A549 (cell line): ENCODE measurements at regions not wholly inside any gene's neighbourhood (a gene's known extent, or its start where the extent isn't known, plus 50 kb on each side); places are given as distances from the start of the nearest gene placed in this dataset.
"Not testable (repeated sequence)": the region's sequence is repeated elsewhere in the genome, so short reads cannot be mapped to it uniquely, and the experiment has no call there.

Experiments
- ATAC-seq, 2 experiments: fragments of 200-7000 bp in 1 of 2; fragments of >200 bp in 1 of 2; cut with Nextera tagmentation in 1 of 2; cut with Tn5 transposase in 1 of 2; 3 replicates each; pipeline versions ENCODE4 v1.8.0 to v1.9.1; 2018 to 2020; ENCODE audit warnings: mild to moderate bottlenecking in 1 of 2, moderate library complexity in 1 of 2
- CTCF ChIA-PET: fragments of 300-600 bp; sonication (Branson Sonifier 250); formaldehyde crosslinking; extraction: SDS; loops from one replicate; lab custom pipeline; 2021; ENCODE audit warnings: antibody characterized with exemption, inconsistent platforms; lab: Yijun Ruan, JAX
- POLR2A ChIA-PET: fragments of 350-600 bp; formaldehyde crosslinking; extraction: SDS; loops from one replicate; lab custom pipeline; 2021; ENCODE audit warnings: antibody characterized with exemption, inconsistent platforms; lab: Yijun Ruan, JAX
- DNase-seq, 2 experiments: peaks; one replicate each; pipeline versions ENCODE4 v3.0.0 to v3.0.0-alpha.2; 2011 to 2016; ENCODE audit warnings: low read depth in 1 of 2, low spot score in 1 of 2
- FAIRE-seq: peaks from 2 replicates; lab custom pipeline; 2011; peaks lifted over from hg19 to GRCh38; lab: Jason Lieb, UNC
- H3K27ac ChIP-seq, 2 experiments: fragments of >200 bp; sonication (Bioruptor Twin); formaldehyde crosslinking; 3 replicates each; pipeline ENCODE4 v1.5.1; 2016 to 2017
- H3K4me1 ChIP-seq: fragments of >200 bp; sonication (Bioruptor Twin); formaldehyde crosslinking; 3 replicates; pipeline ENCODE4 v1.6.1; 2016
- H3K4me2 ChIP-seq: fragments of >200 bp; sonication (Bioruptor Twin); formaldehyde crosslinking; 3 replicates; pipeline ENCODE4 v1.6.1; 2016
- H3K4me3 ChIP-seq: fragments of >200 bp; sonication (Bioruptor Twin); formaldehyde crosslinking; 3 replicates; pipeline ENCODE4 v1.5.1; 2016
- H3K9me3 ChIP-seq: fragments of >200 bp; sonication (Bioruptor Twin); formaldehyde crosslinking; 3 replicates; pipeline ENCODE4 v1.6.1; 2016
- ATOH8 ChIP-seq: fragments of 250-450 bp; sonication (Bioruptor Pico); IDR thresholded peaks from 2 replicates; pipeline ENCODE4 v1.5.0; 2020; ENCODE audit warnings: low read depth, mild to moderate bottlenecking, moderate library complexity
- CBX8 ChIP-seq: fragments of 200-600 bp; sonication (generic); IDR thresholded peaks from 2 replicates; pipeline ENCODE4 v1.6.1; 2016
- CHD2 ChIP-seq: fragments of 150-350 bp; IDR thresholded peaks from 2 replicates; pipeline ENCODE4 v1.6.1; 2014; ENCODE audit warnings: low read length; ENCODE audit not compliant: partially characterized antibody
- CTCF ChIP-seq: fragments of >200 bp; sonication (Bioruptor Twin); formaldehyde crosslinking; IDR thresholded peaks from 3 replicates; pipeline ENCODE4 v1.5.1; 2016
- E2F6 ChIP-seq: IDR thresholded peaks from 2 replicates; pipeline ENCODE4 v1.6.1; 2012; ENCODE audit warnings: low read depth, borderline replicate concordance
- EP300 ChIP-seq, 2 experiments: fragments of >200 bp; sonication (Bioruptor Twin); formaldehyde crosslinking; IDR thresholded peaks; 2 replicates in 1 of 2; 3 replicates in 1 of 2; pipeline ENCODE4 v1.6.1; 2016 to 2017
- FOSB ChIP-seq: fragments of 250-450 bp; sonication (Bioruptor Pico); IDR thresholded peaks from 2 replicates; pipeline ENCODE4 v1.5.0; 2020; ENCODE audit warnings: mild to moderate bottlenecking, moderate library complexity
- FOXS1 ChIP-seq: fragments of 250-450 bp; sonication (Bioruptor Pico); IDR thresholded peaks from 2 replicates; pipeline ENCODE4 v1.5.0; 2020; ENCODE audit warnings: mild to moderate bottlenecking, moderate library complexity
- HDAC2 ChIP-seq: fragments of 200-600 bp; sonication (generic); IDR thresholded peaks from 2 replicates; pipeline ENCODE4 v1.6.1; 2016
- HES2 ChIP-seq: fragments of >200 bp; sonication (Bioruptor Twin); formaldehyde crosslinking; IDR thresholded peaks from 2 replicates; pipeline ENCODE4 v1.6.1; 2016
- HOXA7 ChIP-seq: fragments of 250-450 bp; sonication (Bioruptor Pico); IDR thresholded peaks from 2 replicates; pipeline ENCODE4 v1.5.0; 2020; ENCODE audit warnings: mild to moderate bottlenecking, moderate library complexity
- JUNB ChIP-seq: fragments of >200 bp; sonication (Bioruptor Twin); formaldehyde crosslinking; IDR thresholded peaks from 2 replicates; pipeline ENCODE4 v1.6.1; 2016
- KDM1A ChIP-seq: fragments of 200-600 bp; sonication (generic); IDR thresholded peaks from 2 replicates; pipeline ENCODE4 v1.6.1; 2016; ENCODE audit warnings: low read depth, mild to moderate bottlenecking
- MYC ChIP-seq: IDR thresholded peaks from 2 replicates; pipeline ENCODE4 v1.6.1; 2012; ENCODE audit warnings: mild to moderate bottlenecking, inconsistent platforms, low read length, improper control_type of control experiment, borderline replicate concordance
- NFE2L2 ChIP-seq: fragments of 150-350 bp; conservative IDR thresholded peaks from 2 replicates; pipeline ENCODE4 v1.6.1; 2014; ENCODE audit warnings: low read length
- PHF8 ChIP-seq: fragments of 200-600 bp; sonication (generic); IDR thresholded peaks from 2 replicates; pipeline ENCODE4 v1.6.1; 2016; ENCODE audit warnings: low read depth, mild to moderate bottlenecking, antibody characterized with exemption, moderate library complexity, borderline replicate concordance
- TFCP2L1 ChIP-seq: fragments of 250-450 bp; sonication (Bioruptor Pico); IDR thresholded peaks from 2 replicates; pipeline ENCODE4 v1.5.0; 2021; ENCODE audit warnings: mild to moderate bottlenecking
- ZC3H11A ChIP-seq: fragments of 450-650 bp; IDR thresholded peaks from 2 replicates; pipeline ENCODE4 v1.6.1; 2014; ENCODE audit warnings: antibody characterized with exemption, mild to moderate bottlenecking
- ZNF302 ChIP-seq: fragments of 250-450 bp; sonication (Bioruptor Pico); IDR thresholded peaks from 2 replicates; pipeline ENCODE4 v1.9.0; 2021; ENCODE audit warnings: inconsistent platforms, mild to moderate bottlenecking, moderate library complexity
- ZSCAN20 ChIP-seq: fragments of 250-450 bp; sonication (Bioruptor Pico); IDR thresholded peaks from 2 replicates; pipeline ENCODE4 v1.8.0; 2022; ENCODE audit warnings: mild to moderate bottlenecking, moderate library complexity
- WGBS: methylation state at CpG from one replicate; pipeline ENCODE4 v1.1.6; 2017; ENCODE audit errors: missing lambda C conversion rate; 5-methylcytosine and 5-hydroxymethylcytosine counted together

- H3K9me3 ChIP-seq = no peaks in the 10 kb centered on the region
- no peak for DNase-seq
- WGBS = 89% methylated on average over 14 of the region's 14 CpGs
- no peak for ATAC-seq
- H3K4me2 ChIP-seq = no peak overlapping the region
- H3K4me3 ChIP-seq = no peak overlapping the region
- ChIA-PET CTCF (interaction anchor here (1.4 to 3.4 kb wide), 2 partner anchors 16 to 45 kb away, joined by 7 to 11 read pairs; no protein-coding TSS in a partner anchor), POLR2A (no interaction called here)
- H3K4me1 ChIP-seq = no peaks in the 10 kb centered on the region
- TF ChIP-seq ZSCAN20 (CRISPR knock-in tag) (no peak), CHD2 (no peak), JUNB (no peak), CBX8 (no peak), TFCP2L1 (CRISPR knock-in tag) (no peak), ATOH8 (CRISPR knock-in tag) (no peak), HES2 (no peak), NFE2L2 (no peak), FOSB (CRISPR knock-in tag) (no peak), KDM1A (no peak), HDAC2 (no peak), CTCF (no peak), ZNF302 (CRISPR knock-in tag) (no peak), MYC (no peak), EP300 (IDR thresholded peaks at IDR 0.05) (no peak), PHF8 (no peak), E2F6 (no peak), FOXS1 (CRISPR knock-in tag) (no peak), HOXA7 (CRISPR knock-in tag) (no peak)
- no peak for FAIRE-seq
- no peak overlapping the region for H3K27ac ChIP-seq
Measured at GRCh38 chr2:9725106-9725505, 94.3 kb upstream of the YWHAQ start.

- H3K4me3 ChIP-seq, FAIRE-seq, ATAC-seq, H3K27ac ChIP-seq, POLR2A ChIA-PET, H3K9me3 ChIP-seq, H3K4me2 ChIP-seq, DNase-seq, H3K4me1 ChIP-seq: not testable (repeated sequence)
- CTCF ChIA-PET = interaction anchor here (1.4 to 3.4 kb wide), 2 partner anchors 15 to 44 kb away, joined by 7 to 11 read pairs; no protein-coding TSS in a partner anchor
- WGBS = 93% methylated on average over 3 of the region's 3 CpGs
- peak; percentile 80 for TF ChIP-seq ZC3H11A
- TF ChIP-seq, all 56 proteins: peak for 1; not testable (repeated sequence) for 55
Measured at GRCh38 chr2:9726016-9726415, 95.2 kb upstream of the YWHAQ start.

- H3K27ac ChIP-seq, DNase-seq, H3K4me2 ChIP-seq, POLR2A ChIA-PET, FAIRE-seq, H3K4me3 ChIP-seq, H3K4me1 ChIP-seq: not testable (repeated sequence)
- H3K9me3 ChIP-seq = peaks cover 14% of the 10 kb centered on the region
- CTCF ChIA-PET = interaction anchor here (1.0 to 1.5 kb wide), 2 partner anchors 9 to 12 kb away, joined by 3 read pairs; no protein-coding TSS in a partner anchor
- peak in 1 of 2 experiments; percentile 21; a peak in 2 of 6 replicates for ATAC-seq
- WGBS = 80% methylated on average over 4 of the region's 4 CpGs
Measured at GRCh38 chr2:9730523-9730922, 99.7 kb upstream of the YWHAQ start.
